ENCODE measurements at regions not wholly inside any gene's neighbourhood (a gene's known extent, or its start where the extent isn't known, plus 50 kb on each side); places are given as distances from the start of the nearest gene placed in this dataset.

GRCh38 chr11:109043315-109043714 lies 378.4 kb downstream of the DDX10 start:
- no peak for DNase-seq (ENCODE audit: low read depth)

GRCh38 chr11:109046284-109046992 lies 375.6 kb upstream of the C11orf87 start:
- no peak for DNase-seq (ENCODE audit: low read depth)

- DNase-seq (ENCODE audit: low read depth): no peak
Measured at GRCh38 chr11:109048098-109048497, 373.9 kb upstream of the C11orf87 start.

- no peak for DNase-seq (ENCODE audit: low read depth)
Measured at GRCh38 chr11:109051200-109051599, 370.8 kb upstream of the C11orf87 start.

GRCh38 chr11:109059402-109059801 lies 362.6 kb upstream of the C11orf87 start:
- DNase-seq (ENCODE audit: low read depth): no peak

- no peak for DNase-seq (ENCODE audit: low read depth)
Measured at GRCh38 chr11:109061394-109061793, 360.6 kb upstream of the C11orf87 start.

GRCh38 chr11:109062445-109062844 lies 359.5 kb upstream of the C11orf87 start:
- no peak for DNase-seq (ENCODE audit: low read depth)

- DNase-seq (ENCODE audit: low read depth): no peak
Measured at GRCh38 chr11:109062871-109063270, 359.1 kb upstream of the C11orf87 start.

- peak; percentile 63 for DNase-seq (ENCODE audit: low read depth)
Measured at GRCh38 chr11:109064618-109065311, 357.2 kb upstream of the C11orf87 start.

- no peak for DNase-seq (ENCODE audit: low read depth)
Measured at GRCh38 chr11:109071262-109071661, 350.7 kb upstream of the C11orf87 start.

- DNase-seq (ENCODE audit: low read depth): peak; percentile 63
Measured at GRCh38 chr11:109071712-109072524, 350.1 kb upstream of the C11orf87 start.

GRCh38 chr11:109073032-109073822 lies 348.8 kb upstream of the C11orf87 start:
- DNase-seq (ENCODE audit: low read depth): no peak

GRCh38 chr11:109075976-109076375 lies 346.0 kb upstream of the C11orf87 start:
- DNase-seq (ENCODE audit: low read depth): no peak

GRCh38 chr11:109076870-109077269 lies 345.1 kb upstream of the C11orf87 start:
- DNase-seq (ENCODE audit: low read depth): no peak

GRCh38 chr11:109077291-109077920 lies 344.6 kb upstream of the C11orf87 start:
- no peak for DNase-seq (ENCODE audit: low read depth)

- DNase-seq (ENCODE audit: low read depth): peak; percentile 80
Measured at GRCh38 chr11:109085708-109086373, 336.1 kb upstream of the C11orf87 start.

- no peak for DNase-seq (ENCODE audit: low read depth)
Measured at GRCh38 chr11:109086931-109087330, 335.1 kb upstream of the C11orf87 start.

- DNase-seq (ENCODE audit: low read depth): no peak
Measured at GRCh38 chr11:109088086-109088485, 333.9 kb upstream of the C11orf87 start.

- no peak for DNase-seq (ENCODE audit: low read depth)
Measured at GRCh38 chr11:109089144-109089543, 332.8 kb upstream of the C11orf87 start.

GRCh38 chr11:109093354-109093753 lies 328.6 kb upstream of the C11orf87 start:
- DNase-seq (ENCODE audit: low read depth): no peak

- DNase-seq (ENCODE audit: low read depth): no peak
Measured at GRCh38 chr11:109096266-109096665, 325.7 kb upstream of the C11orf87 start.

Measured in M059J (cell line).